GM08714 (cell line): ENCODE measurements at regions not wholly inside any gene's neighbourhood (a gene's known extent, or its start where the extent isn't known, plus 50 kb on each side); places are given as distances from the start of the nearest gene placed in this dataset.

Experiments used
- H3K4me3 ChIP-seq: fragments of 200-500 bp; sonication (Bioruptor generic); 2 replicates; pipeline ENCODE4 v1.5.1; 2014; ENCODE audit warnings: mild to moderate bottlenecking, low read length, inconsistent platforms
- ZNF274 ChIP-seq: IDR thresholded peaks from 2 replicates; pipeline ENCODE4 v1.6.1; 2012; ENCODE audit warnings: mild to moderate bottlenecking, low read depth, low read length

DNA sequence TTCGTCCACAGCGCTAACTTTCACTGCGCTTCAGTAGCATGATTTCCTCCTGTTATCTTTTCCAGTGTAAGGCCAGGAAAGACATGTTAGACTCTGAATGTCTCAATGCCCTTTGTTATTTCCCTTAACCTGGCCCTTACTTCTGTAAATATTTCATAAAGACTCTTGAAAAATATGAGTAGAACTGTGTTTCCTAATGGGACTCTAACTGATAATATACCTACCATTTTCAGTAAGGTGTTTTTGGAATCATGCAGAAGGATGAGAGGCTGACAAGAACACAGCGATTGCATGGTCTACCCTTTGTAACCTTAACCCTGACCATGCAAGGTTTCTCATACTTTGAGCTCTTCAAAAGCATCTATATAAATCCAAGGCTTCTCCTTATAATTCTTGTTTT, 550.1 kb downstream of the SLITRK6 start:
- TF ChIP-seq ZNF274: no peak

DNA sequence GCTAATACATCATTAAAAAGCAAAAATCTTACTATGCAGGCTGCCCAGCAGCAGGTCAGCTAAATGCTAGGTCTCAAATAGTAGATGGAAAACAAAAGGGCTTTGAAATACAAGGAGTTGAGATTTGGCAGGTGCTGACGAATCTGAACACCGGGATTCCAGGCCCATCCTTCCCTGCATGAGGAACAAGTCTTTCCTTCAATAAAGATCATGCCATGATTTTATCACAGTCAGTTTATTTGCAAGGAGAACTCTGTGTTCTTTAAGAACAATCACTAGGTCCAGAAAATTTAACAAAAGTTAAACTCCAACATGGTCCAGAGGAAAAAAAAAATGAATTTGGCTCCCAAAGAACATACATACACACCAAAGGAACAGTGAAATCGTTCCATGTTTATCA, 551.4 kb downstream of the SLITRK6 start:
- TF ChIP-seq ZNF274: no peak
- H3K4me3 ChIP-seq: no peak overlapping the region

More for the DNA sequence above, 550.1 kb downstream of the SLITRK6 start:
- H3K4me3 ChIP-seq: no peak overlapping the region

DNA sequence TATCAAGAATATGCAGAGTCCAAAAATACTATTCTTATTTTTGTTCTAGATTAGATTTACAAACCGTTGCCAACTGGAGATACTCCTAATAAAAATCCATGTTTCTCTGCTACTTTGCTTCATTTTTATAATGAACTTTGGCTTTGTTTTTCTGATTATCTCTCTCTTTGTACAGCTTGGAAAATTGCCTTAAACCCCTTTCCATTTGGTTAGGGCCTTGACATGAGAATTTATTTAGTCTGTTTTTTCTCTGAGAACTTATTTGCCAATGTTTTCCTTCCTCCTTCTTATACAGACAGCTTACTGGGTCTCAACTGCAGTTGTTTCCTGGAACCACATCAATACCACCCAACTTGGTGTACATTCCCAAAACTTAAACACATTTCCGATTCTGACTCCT, 555.4 kb downstream of the SLITRK6 start:
- TF ChIP-seq ZNF274: no peak
- no peak overlapping the region for H3K4me3 ChIP-seq

DNA sequence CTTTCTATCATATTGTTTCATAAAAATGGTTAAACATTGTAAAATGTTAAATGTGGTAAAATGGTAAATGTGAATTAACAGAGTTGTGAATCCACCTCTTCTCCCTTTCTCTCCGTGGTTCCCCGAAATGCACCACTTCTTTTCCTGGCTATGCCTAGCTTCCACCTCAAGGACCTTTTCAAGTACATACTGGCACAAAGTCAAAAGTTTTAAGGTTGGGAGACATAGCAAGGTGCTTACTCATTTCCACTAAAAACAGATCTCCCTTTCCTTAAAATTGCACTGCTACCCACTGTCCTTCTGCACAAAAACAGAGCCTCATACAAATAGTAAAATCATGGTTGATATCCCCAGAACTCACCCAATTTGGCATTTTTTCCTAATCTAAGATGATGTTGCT, 558.2 kb downstream of the SLITRK6 start:
- H3K4me3 ChIP-seq: no peak overlapping the region
- TF ChIP-seq ZNF274: no peak

DNA sequence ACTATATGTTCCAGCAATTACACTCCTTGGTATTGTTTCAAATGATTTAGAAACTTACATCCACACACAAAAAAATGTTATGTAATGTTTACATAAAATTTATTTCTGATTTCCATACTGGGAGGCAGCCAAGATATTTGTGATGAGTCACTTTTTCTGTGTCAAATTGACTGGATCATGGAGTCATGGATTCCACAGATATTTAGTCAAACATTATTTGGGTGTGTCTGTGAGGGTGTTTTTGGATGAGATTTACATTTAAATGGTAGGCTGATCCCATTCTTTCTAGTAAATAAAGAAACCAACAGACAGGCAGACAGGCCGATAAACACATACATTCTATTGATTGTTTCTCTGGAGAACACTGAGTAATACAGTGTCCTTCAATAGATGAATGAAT, 562.8 kb downstream of the SLITRK6 start:
- no peak overlapping the region for H3K4me3 ChIP-seq
- TF ChIP-seq ZNF274: no peak

DNA sequence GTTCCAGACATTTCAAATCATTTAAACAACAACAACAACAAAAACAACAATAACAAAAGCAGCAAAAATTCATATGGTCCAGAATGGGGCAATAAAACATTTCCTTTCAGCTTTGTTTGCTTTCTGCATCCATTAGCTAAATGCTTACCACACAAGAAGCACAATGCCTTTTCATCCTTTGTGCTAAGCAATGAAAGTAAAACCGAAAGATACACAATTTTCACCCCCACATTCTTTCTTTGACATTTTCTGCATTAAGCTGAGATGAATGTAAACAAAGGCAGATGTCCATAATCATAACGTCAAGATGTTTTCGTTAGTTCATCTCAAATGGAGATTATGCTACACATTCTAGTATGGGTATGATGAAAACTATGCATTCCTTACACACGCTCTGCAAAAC, 568.5 kb downstream of the SLITRK6 start:
- no peak for TF ChIP-seq ZNF274
- no peak overlapping the region for H3K4me3 ChIP-seq

DNA sequence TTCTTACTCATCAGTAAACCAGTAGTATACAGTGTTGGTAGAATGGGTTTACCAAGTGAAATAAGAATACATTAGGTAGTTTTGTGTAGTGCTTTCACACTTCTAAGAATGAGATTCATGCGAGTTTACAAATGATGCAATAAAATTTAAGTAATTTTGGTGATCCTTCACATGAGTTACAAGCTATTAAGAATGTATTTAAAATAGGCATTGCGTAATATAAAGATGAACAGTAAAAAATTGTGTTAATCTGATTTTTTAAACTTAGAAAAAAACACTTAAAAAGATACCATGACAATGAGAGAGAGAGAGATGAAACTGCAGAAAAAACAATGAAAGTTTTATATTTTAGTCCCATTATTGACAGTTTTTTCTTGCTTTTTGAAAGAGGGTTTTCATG, 570.5 kb downstream of the SLITRK6 start:
- no peak overlapping the region for H3K4me3 ChIP-seq
- no peak for TF ChIP-seq ZNF274

DNA sequence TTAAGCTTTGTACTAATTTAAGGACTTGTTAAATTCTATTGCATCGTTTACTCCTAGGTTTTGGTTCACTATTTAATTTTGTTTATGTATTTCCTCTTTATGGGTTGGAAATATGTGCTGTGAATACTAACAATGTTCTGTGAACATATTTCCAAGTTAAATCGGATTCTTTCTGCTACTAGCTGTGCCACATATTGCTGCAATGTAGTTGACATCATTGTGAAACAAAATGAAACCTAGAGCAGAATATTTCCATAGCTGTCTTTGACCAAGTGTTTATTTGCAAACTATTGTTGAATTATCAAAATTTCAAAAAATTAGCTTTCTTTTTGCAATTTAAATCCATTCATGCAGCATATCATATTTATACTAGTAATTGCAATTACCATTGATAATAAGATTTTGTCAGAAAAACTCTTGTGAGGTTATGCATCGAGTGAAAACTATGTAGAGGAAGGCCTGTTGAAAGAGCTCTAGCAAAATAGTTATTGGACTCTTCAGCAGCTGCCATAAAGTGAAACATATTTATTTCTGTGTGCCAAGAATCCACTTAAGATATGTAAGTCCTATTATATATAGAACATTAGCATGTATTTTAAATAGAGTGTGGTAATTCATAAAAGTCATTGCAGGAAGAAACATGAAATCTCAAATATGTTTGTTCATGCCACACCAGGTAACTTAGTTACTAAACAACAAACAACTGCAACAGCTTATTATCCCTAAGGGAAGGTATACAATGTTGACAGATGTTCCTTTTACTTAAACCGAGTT, 575.1 kb downstream of the SLITRK6 start:
- TF ChIP-seq ZNF274: no peak
- no peak overlapping the region for H3K4me3 ChIP-seq

DNA sequence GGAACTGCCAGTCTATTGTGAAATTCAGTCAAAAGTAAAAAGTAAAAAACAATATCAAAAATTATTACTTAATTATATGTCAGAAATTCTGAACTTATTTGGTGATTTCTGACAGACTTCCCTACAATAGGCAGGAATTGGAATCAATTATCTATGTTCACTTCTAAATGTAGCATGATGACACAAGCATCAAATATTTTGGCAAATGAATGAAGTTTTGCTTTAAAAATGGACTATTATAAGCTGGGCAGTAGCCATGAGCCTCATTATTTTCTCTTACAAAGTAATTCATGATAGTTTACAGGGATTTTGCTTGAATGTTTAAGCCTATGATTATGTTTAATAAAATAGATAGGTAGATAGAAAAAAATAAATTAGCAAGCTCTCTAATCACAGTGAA, 582.6 kb downstream of the SLITRK6 start:
- H3K4me3 ChIP-seq: no peak overlapping the region
- TF ChIP-seq ZNF274: no peak

DNA sequence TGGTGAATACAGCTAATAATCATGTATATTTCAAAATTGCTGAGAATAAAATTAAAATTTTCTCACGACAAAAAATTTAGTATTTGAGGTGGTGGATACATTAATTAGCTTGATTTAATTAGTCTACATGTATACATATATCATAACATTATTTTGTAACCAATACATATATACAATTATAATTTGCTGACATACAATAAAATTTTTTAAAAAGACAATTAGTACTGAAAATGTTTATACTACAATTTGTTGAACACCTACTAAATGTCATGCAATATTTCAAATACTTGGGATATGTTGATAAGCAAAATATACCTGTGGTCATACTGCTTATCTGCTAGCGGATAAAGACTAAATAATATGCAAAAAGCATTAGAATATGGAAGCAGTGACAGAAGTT, 586.5 kb downstream of the SLITRK6 start:
- no peak for TF ChIP-seq ZNF274
- no peak overlapping the region for H3K4me3 ChIP-seq

DNA sequence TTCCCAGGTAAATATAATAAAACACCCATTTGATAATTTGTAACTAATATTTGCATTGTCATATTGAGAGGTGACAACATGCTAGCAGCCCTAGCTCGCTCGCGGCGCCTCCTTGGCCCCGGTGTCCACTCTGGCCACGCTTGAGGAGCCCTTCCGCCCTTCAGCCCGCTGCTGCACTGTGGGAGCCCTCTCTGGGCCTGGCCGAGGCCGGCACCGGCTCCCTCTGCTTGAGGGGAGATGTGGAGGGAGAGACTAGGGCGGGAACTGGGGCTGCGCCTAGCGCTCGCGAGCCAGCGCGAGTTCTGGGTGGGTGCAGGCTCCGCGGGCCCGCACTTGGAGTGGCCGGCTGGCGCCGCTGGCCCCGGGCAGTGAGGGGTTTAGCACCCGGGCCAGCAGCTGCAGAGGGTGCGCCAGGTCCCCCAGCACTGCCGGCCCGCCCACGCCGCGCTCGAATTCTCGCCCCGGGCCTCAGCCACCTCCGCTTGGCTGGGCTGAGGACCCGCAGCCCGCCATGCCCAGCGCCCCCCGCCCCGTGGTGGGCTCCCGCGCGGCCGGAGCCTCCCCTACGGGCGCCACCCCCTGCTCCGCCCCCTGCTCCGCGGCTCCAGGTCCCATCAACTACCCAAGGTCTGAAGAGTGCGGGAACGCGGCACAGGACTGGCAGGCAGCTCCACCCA, 594.4 kb downstream of the SLITRK6 start:
- TF ChIP-seq ZNF274: no peak
- no peak overlapping the region for H3K4me3 ChIP-seq

DNA sequence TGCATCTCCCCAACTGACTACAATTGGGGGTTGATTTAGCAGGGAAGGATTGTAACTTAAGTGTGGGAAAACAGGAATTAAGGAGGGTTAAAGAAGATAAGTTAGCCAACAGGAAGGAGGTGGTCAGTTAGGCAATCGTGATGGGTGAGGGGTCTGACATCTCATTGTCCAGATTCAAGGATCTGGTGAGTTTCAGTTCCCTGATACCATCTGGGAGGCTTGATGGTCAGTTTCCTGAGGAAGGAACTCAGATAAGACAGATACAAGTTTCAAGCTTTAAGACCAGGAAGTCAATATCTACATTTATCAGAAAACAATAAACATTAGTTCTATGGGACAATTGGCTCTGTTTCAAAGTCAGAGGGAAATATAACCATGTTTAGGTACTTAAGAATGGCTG, 601.8 kb downstream of the SLITRK6 start:
- TF ChIP-seq ZNF274: no peak
- H3K4me3 ChIP-seq: no peak overlapping the region

DNA sequence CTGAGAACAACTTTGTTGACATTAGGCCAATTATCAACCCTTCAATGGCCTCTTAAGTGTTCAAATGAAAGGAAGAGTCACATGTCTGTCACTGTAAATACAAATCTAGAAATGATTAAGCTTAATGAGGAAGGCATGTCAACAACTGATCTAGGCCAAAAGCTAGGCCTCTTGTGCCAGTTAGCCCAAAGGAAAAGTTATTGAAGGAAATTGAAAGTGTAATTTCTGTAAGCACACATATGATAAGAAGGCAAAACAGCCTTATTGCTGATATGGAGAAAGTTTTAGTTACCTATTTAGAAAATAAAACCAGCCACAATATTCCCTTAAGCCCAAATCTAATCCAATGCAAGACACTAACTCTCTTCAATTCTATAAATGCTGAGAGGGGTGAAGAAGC, 604.7 kb downstream of the SLITRK6 start:
- no peak overlapping the region for H3K4me3 ChIP-seq
- no peak for TF ChIP-seq ZNF274

DNA sequence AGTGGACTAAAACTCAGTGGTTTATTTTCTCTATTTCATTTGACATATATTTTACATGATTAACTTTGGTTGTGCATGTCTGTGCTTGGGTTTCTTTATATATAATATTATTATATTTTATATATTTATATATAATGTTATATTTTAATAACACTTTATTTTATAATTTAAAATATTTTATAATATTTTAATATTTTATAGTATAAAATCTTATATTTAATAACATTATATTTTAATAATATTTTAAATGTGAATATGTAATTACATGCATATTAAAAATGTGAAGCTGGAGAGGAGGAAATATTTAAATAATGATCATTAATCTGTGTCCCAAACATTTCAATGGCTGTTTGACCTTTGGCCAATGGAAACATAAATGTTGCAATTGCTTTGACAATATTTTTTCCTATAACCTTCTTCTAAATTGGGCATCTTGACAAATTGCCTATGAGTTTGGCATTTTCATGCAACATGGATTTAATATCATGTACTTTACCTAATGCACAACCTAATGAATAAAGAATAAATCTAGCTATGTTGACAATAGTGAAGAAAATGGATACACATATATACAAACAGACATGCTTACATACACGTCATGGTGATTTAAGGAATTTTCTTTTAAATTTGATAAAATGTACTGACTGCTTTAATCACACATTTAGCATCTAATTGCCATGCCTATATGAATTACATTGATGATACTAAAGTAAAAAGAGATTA, 607.1 kb downstream of the SLITRK6 start:
- TF ChIP-seq ZNF274: no peak
- no peak overlapping the region for H3K4me3 ChIP-seq
